IMR-90 (cell line): ENCODE measurements at regions not wholly inside any gene's neighbourhood (a gene's known extent, or its start where the extent isn't known, plus 50 kb on each side); places are given as distances from the start of the nearest gene placed in this dataset.

Experiments used
- ATAC-seq: fragments of 200-7000 bp; cut with Tn5 transposase; 2 replicates; pipeline ENCODE4 v1.9.1; 2020; ENCODE audit warnings: low read depth, mild to moderate bottlenecking, moderate library complexity
- BruUV-seq: library from RNA; stranded (reverse); fragments of 400-500 nt; replicated peaks from 2 replicates; lab custom pipeline; 2021; lab: Mats Ljungman, UMichigan
- CTCF ChIA-PET: fragments of 300-600 bp; formaldehyde crosslinking; extraction: SDS; loops from one replicate; lab custom pipeline; 2021; ENCODE audit warnings: antibody characterized with exemption; lab: Yijun Ruan, JAX
- POLR2A ChIA-PET: fragments of 300-600 bp; sonication (Branson Sonifier 250); formaldehyde crosslinking; loops from one replicate; lab custom pipeline; 2022; ENCODE audit warnings: antibody characterized with exemption; ENCODE audit not compliant: unreplicated experiment; lab: Charles Lee
- DNase-seq: peaks from one replicate; pipeline ENCODE4 v3.0.0; 2013
- H2AFZ ChIP-seq: replicated peaks from 2 replicates; pipeline ENCODE3; 2013; ENCODE audit warnings: low read length, mild to moderate bottlenecking; ENCODE audit not compliant: poor library complexity
- H2AK5ac ChIP-seq: 2 replicates; pipeline ENCODE4 v1.6.1; 2013; ENCODE audit warnings: low read depth, low read length, inconsistent platforms
- H2AK9ac ChIP-seq: replicated peaks from 2 replicates; pipeline ENCODE3; 2013; ENCODE audit warnings: mild to moderate bottlenecking, low read depth, low read length, moderate library complexity; ENCODE audit not compliant: poor library complexity
- H2BK120ac ChIP-seq: 2 replicates; pipeline ENCODE4 v1.6.1; 2013; ENCODE audit warnings: low read depth, low read length, inconsistent platforms
- H2BK15ac ChIP-seq: 3 replicates; pipeline ENCODE4 v1.6.1; 2013; ENCODE audit warnings: low read depth, low read length, inconsistent platforms
- H2BK20ac ChIP-seq: 2 replicates; pipeline ENCODE4 v1.6.1; 2013; ENCODE audit warnings: low read depth, mild to moderate bottlenecking, inconsistent platforms, low read length, moderate library complexity
- H2BK5ac ChIP-seq: 2 replicates; pipeline ENCODE4 v1.6.1; 2013; ENCODE audit warnings: mild to moderate bottlenecking, low read depth, low read length, inconsistent platforms; ENCODE audit not compliant: poor library complexity, severe bottlenecking
- H3K14ac ChIP-seq: replicated peaks from 2 replicates; pipeline ENCODE4 v1.6.1; 2013; ENCODE audit warnings: low read depth, low read length, inconsistent platforms
- H3K18ac ChIP-seq: 2 replicates; pipeline ENCODE4 v1.6.1; 2013; ENCODE audit warnings: low read depth, low read length, control low read depth
- H3K23ac ChIP-seq: 2 replicates; pipeline ENCODE4 v1.6.1; 2013; ENCODE audit warnings: low read depth, low read length, inconsistent platforms
- H3K27ac ChIP-seq: 2 replicates; pipeline ENCODE4 v1.5.1; 2013; ENCODE audit warnings: mild to moderate bottlenecking, control low read depth, low read length; ENCODE audit not compliant: insufficient read depth
- H3K27me3 ChIP-seq: 2 replicates; pipeline ENCODE4 v1.6.1; 2013; ENCODE audit warnings: low read length; ENCODE audit not compliant: control insufficient read depth, insufficient read depth
- H3K36me3 ChIP-seq: 2 replicates; pipeline ENCODE4 v1.6.1; 2013; ENCODE audit warnings: low read length, mixed read lengths; ENCODE audit not compliant: control insufficient read depth, insufficient read depth
- H3K4ac ChIP-seq: 2 replicates; pipeline ENCODE4 v1.6.1; 2013; ENCODE audit warnings: low read depth, low read length, inconsistent platforms
- H3K4me1 ChIP-seq: 2 replicates; pipeline ENCODE4 v1.6.1; 2013; ENCODE audit warnings: low read length, mixed read lengths; ENCODE audit not compliant: control insufficient read depth, insufficient read depth
- H3K4me2 ChIP-seq: 2 replicates; pipeline ENCODE4 v1.6.1; 2013; ENCODE audit warnings: low read depth, mild to moderate bottlenecking, control low read depth, low read length, moderate library complexity
- H3K4me3 ChIP-seq: 2 replicates; pipeline ENCODE4 v1.5.1; 2013; ENCODE audit warnings: low read depth, mild to moderate bottlenecking, control low read depth, low read length, moderate library complexity; ENCODE audit not compliant: insufficient read depth
- H3K56ac ChIP-seq: 2 replicates; pipeline ENCODE4 v1.6.1; 2013; ENCODE audit warnings: low read length, inconsistent platforms; ENCODE audit not compliant: insufficient read depth; ENCODE audit errors: extremely low read depth
- H3K79me1 ChIP-seq, 2 experiments: 2 replicates each; pipeline ENCODE4 v1.6.1; 2013; ENCODE audit warnings: low read length in 2 of 2, inconsistent platforms in 1 of 2, low read depth in 1 of 2
- H3K9ac ChIP-seq: 2 replicates; pipeline ENCODE4 v1.6.1; 2013; ENCODE audit warnings: low read depth, low read length, control low read depth
- H3K9me1 ChIP-seq: 2 replicates; pipeline ENCODE4 v1.6.1; 2013; ENCODE audit warnings: low read length, inconsistent platforms; ENCODE audit not compliant: insufficient read depth
- H3K9me3 ChIP-seq: 2 replicates; pipeline ENCODE4 v1.6.1; 2013; ENCODE audit warnings: low read length; ENCODE audit not compliant: control insufficient read depth, insufficient read depth
- H4K20me1 ChIP-seq: 2 replicates; pipeline ENCODE4 v1.6.1; 2013; ENCODE audit warnings: low read length, inconsistent platforms; ENCODE audit not compliant: insufficient read depth
- H4K5ac ChIP-seq: 2 replicates; pipeline ENCODE4 v1.6.1; 2013; ENCODE audit warnings: mild to moderate bottlenecking, low read depth, low read length, control low read depth
- H4K8ac ChIP-seq, 2 experiments: 2 replicates each; pipeline ENCODE4 v1.6.1; 2013; ENCODE audit warnings: low read depth in 2 of 2, low read length in 2 of 2, control low read depth in 1 of 2, inconsistent platforms in 1 of 2
- H4K91ac ChIP-seq: 2 replicates; pipeline ENCODE4 v1.6.1; 2013; ENCODE audit warnings: low read depth, low read length, inconsistent platforms; ENCODE audit not compliant: insufficient read depth
- BHLHE40 ChIP-seq: fragments of 150-350 bp; IDR thresholded peaks from 2 replicates; pipeline ENCODE4 v1.6.1; 2016; ENCODE audit warnings: mild to moderate bottlenecking, low read depth, low read length
- CEBPB ChIP-seq: IDR thresholded peaks from 2 replicates; pipeline ENCODE4 v1.6.1; 2012; ENCODE audit warnings: low read depth, low read length, improper control_type of control experiment
- CHD1 ChIP-seq: IDR thresholded peaks from 2 replicates; pipeline ENCODE4 v1.6.1; 2012; ENCODE audit warnings: low read depth, low read length, improper control_type of control experiment
- FOS ChIP-seq: fragments of 150-350 bp; IDR thresholded peaks from 2 replicates; pipeline ENCODE4 v1.6.1; 2016; ENCODE audit warnings: low read depth, low read length
- MAFK ChIP-seq: IDR thresholded peaks from 2 replicates; pipeline ENCODE4 v1.6.1; 2012; ENCODE audit warnings: low read depth, low read length, improper control_type of control experiment
- MAZ ChIP-seq: IDR thresholded peaks from 2 replicates; pipeline ENCODE4 v1.6.1; 2012; ENCODE audit warnings: low read depth, mild to moderate bottlenecking, low read length, improper control_type of control experiment, moderate library complexity, borderline replicate concordance
- MXI1 ChIP-seq: IDR thresholded peaks from 2 replicates; pipeline ENCODE4 v1.6.1; 2012; ENCODE audit warnings: low read depth, mild to moderate bottlenecking, low read length, moderate library complexity, borderline replicate concordance
- NFE2L2 ChIP-seq: fragments of 150-350 bp; IDR thresholded peaks from 2 replicates; pipeline ENCODE4 v1.6.1; 2016; ENCODE audit warnings: low read depth, mild to moderate bottlenecking, low read length
- POLR2A ChIP-seq: IDR thresholded peaks from 2 replicates; pipeline ENCODE4 v1.6.1; 2012; ENCODE audit warnings: mild to moderate bottlenecking, low read depth, low read length
- RAD21 ChIP-seq: IDR thresholded peaks from 2 replicates; pipeline ENCODE4 v1.6.1; 2012; ENCODE audit warnings: low read length, improper control_type of control experiment
- RCOR1 ChIP-seq: IDR thresholded peaks from 2 replicates; pipeline ENCODE4 v1.6.1; 2012; ENCODE audit warnings: mild to moderate bottlenecking, low read length, improper control_type of control experiment; ENCODE audit not compliant: insufficient replicate concordance
- SMC3 ChIP-seq: fragments of 150-350 bp; IDR thresholded peaks from 2 replicates; pipeline ENCODE4 v1.6.1; 2016; ENCODE audit warnings: low read depth, mild to moderate bottlenecking, antibody characterized with exemption, low read length, moderate library complexity
- WGBS, 2 experiments: methylation state at CpG; one replicate each; pipeline versions ENCODE4 v1.1.5 to v1.1.7; 2013; ENCODE audit warnings: missing lambda C conversion rate in 2 of 2; ENCODE audit not compliant: insufficient read length in 1 of 2; ENCODE audit errors: extremely low coverage in 2 of 2; 5-methylcytosine and 5-hydroxymethylcytosine counted together
- dilution Hi-C: fragments of 300-500 bp; cut with HindIII; formaldehyde crosslinking; loops from one replicate; pipeline ENCODE4 v1.14.3; 2018; ENCODE audit warnings: low sequenced_read_pairs; ENCODE audit not compliant: unreplicated experiment
- in situ Hi-C: fragments of 300-500 bp; cut with MboI; formaldehyde crosslinking; loops from 3 replicates; pipeline ENCODE4 v1.14.3; 2019; ENCODE audit warnings: low sequenced_read_pairs, inconsistent platforms, mixed read lengths
- intact Hi-C: fragments of 100-400 bp; cut with micrococcal nuclease; formaldehyde crosslinking; loops from 2 replicates; pipeline ENCODE4 v1.10.0; 2022
- TF ChIP-seq, protein P1 (sequence below): fragments of 150-350 bp; IDR thresholded peaks from 2 replicates; pipeline ENCODE4 v1.6.1; 2017; ENCODE audit warnings: mild to moderate bottlenecking, antibody characterized with exemption, low read length, low read depth
- TF ChIP-seq, protein P2 (sequence below): conservative IDR thresholded peaks from 2 replicates; pipeline ENCODE4 v1.5.1; 2012; ENCODE audit warnings: mild to moderate bottlenecking, low read depth, low read length, improper control_type of control experiment
- TF ChIP-seq, protein P3 (sequence below): fragments of 150-350 bp; IDR thresholded peaks from 2 replicates; pipeline ENCODE4 v1.6.1; 2016; ENCODE audit warnings: low read depth, mild to moderate bottlenecking, low read length, moderate library complexity, borderline replicate concordance

GRCh38 chr4:104630272-104630671, 135.6 kb upstream of the CXXC4 start:
- intact Hi-C loops (loop anchor here (10.0 kb wide), 1 partner anchor 1695 kb away; no protein-coding TSS in a partner anchor), dilution Hi-C loops (no loop called here)
- no peak overlapping the region for H3K18ac ChIP-seq

More at GRCh38 chr4:104630272-104630671, 135.6 kb upstream of the CXXC4 start:
- in situ Hi-C loops: no loop called here
- H4K8ac ChIP-seq: no peak overlapping the region
- no peaks in the 10 kb centered on the region for H3K9me1 ChIP-seq
- WGBS, 2 experiments: no CpG with 5 or more reads among the region's 1 CpG
- ChIA-PET POLR2A (no interaction called here), CTCF (no interaction called here)
- H3K9me3 ChIP-seq: peaks cover 2% of the 10 kb centered on the region; the same call in 1 of the 2 replicates
- no peak overlapping the region for H2BK15ac ChIP-seq
- no peaks in the 10 kb centered on the region for H4K20me1 ChIP-seq
- no peak overlapping the region for H2BK120ac ChIP-seq
- H3K23ac ChIP-seq: no peak overlapping the region
- H3K4me2 ChIP-seq: no peak overlapping the region
- H4K91ac ChIP-seq: no peak overlapping the region
- no peak overlapping the region for H3K56ac ChIP-seq
- H3K4me3 ChIP-seq: no peak overlapping the region
- no peak overlapping the region for H4K5ac ChIP-seq
- H3K4me1 ChIP-seq: no peaks in the 10 kb centered on the region
- no peak for DNase-seq
- H2AK9ac ChIP-seq: no peak overlapping the region
- BruUV-seq: no TSS peak
- H3K14ac ChIP-seq: no peak overlapping the region
- H3K36me3 ChIP-seq: no peaks in the 10 kb centered on the region
- H2BK5ac ChIP-seq: no peak overlapping the region
- TF ChIP-seq RCOR1 (no peak), POLR2A (no peak), CHD1 (no peak), CEBPB (no peak), MAFK (no peak), MAZ (no peak), RAD21 (no peak), BHLHE40 (no peak), SMC3 (no peak), NFE2L2 (no peak), MXI1 (no peak), FOS (no peak)
- TF ChIP-seq, protein P1, sequence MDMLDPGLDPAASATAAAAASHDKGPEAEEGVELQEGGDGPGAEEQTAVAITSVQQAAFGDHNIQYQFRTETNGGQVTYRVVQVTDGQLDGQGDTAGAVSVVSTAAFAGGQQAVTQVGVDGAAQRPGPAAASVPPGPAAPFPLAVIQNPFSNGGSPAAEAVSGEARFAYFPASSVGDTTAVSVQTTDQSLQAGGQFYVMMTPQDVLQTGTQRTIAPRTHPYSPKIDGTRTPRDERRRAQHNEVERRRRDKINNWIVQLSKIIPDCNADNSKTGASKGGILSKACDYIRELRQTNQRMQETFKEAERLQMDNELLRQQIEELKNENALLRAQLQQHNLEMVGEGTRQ: no peak
- TF ChIP-seq, protein P2, sequence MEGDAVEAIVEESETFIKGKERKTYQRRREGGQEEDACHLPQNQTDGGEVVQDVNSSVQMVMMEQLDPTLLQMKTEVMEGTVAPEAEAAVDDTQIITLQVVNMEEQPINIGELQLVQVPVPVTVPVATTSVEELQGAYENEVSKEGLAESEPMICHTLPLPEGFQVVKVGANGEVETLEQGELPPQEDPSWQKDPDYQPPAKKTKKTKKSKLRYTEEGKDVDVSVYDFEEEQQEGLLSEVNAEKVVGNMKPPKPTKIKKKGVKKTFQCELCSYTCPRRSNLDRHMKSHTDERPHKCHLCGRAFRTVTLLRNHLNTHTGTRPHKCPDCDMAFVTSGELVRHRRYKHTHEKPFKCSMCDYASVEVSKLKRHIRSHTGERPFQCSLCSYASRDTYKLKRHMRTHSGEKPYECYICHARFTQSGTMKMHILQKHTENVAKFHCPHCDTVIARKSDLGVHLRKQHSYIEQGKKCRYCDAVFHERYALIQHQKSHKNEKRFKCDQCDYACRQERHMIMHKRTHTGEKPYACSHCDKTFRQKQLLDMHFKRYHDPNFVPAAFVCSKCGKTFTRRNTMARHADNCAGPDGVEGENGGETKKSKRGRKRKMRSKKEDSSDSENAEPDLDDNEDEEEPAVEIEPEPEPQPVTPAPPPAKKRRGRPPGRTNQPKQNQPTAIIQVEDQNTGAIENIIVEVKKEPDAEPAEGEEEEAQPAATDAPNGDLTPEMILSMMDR: no peak
- TF ChIP-seq, protein P3, sequence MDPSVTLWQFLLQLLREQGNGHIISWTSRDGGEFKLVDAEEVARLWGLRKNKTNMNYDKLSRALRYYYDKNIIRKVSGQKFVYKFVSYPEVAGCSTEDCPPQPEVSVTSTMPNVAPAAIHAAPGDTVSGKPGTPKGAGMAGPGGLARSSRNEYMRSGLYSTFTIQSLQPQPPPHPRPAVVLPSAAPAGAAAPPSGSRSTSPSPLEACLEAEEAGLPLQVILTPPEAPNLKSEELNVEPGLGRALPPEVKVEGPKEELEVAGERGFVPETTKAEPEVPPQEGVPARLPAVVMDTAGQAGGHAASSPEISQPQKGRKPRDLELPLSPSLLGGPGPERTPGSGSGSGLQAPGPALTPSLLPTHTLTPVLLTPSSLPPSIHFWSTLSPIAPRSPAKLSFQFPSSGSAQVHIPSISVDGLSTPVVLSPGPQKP: no peak
- H3K4ac ChIP-seq: no peak overlapping the region
- no peak overlapping the region for H2AFZ ChIP-seq
- no peak for ATAC-seq
- H2BK20ac ChIP-seq: no peak overlapping the region
- no peaks in the 10 kb centered on the region for H3K79me1 ChIP-seq
- H2AK5ac ChIP-seq: no peak overlapping the region
- H3K9ac ChIP-seq: no peak overlapping the region
- H3K27ac ChIP-seq: no peak overlapping the region
- no peaks in the 10 kb centered on the region for H3K27me3 ChIP-seq
